CD14-positive monocyte (primary cell): ENCODE measurements at regions not wholly inside any gene's neighbourhood (a gene's known extent, or its start where the extent isn't known, plus 50 kb on each side); places are given as distances from the start of the nearest gene placed in this dataset.

Experiments
- DNase-seq, 3 donors: peaks; one replicate each; pipeline ENCODE4 v3.0.0-alpha.2; 2011 to 2022
- H2AFZ ChIP-seq: 2 replicates; pipeline ENCODE4 v1.6.0; 2012; ENCODE audit warnings: mild to moderate bottlenecking, low read depth, low read length, inconsistent platforms; ENCODE audit not compliant: insufficient read depth, poor library complexity, severe bottlenecking
- H3K27ac ChIP-seq, 2 donors: 1 replicate in 1 of 2; 2 replicates in 1 of 2; pipeline ENCODE4 v1.5.1; 2012 to 2013; ENCODE audit warnings: low read length in 2 of 2, control low read depth in 1 of 2, inconsistent platforms in 1 of 2, low read depth in 1 of 2, mild to moderate bottlenecking in 1 of 2
- H3K27me3 ChIP-seq, 2 donors: one replicate each; pipeline versions ENCODE4 v1.6.0 to v1.6.1; 2011 to 2013; ENCODE audit warnings: low read length in 2 of 2; ENCODE audit not compliant: control insufficient read depth in 2 of 2, insufficient read depth in 2 of 2
- H3K36me3 ChIP-seq, 2 donors: replicated peaks in 1 of 2; 1 replicate in 1 of 2; 2 replicates in 1 of 2; pipeline versions ENCODE4 v1.5.1 to v1.6.1; 2012 to 2013; ENCODE audit warnings: low read length in 2 of 2, control low read depth in 1 of 2, inconsistent platforms in 1 of 2, mild to moderate bottlenecking in 1 of 2; ENCODE audit not compliant: insufficient read depth in 2 of 2, control insufficient read depth in 1 of 2
- H3K4me1 ChIP-seq, 2 donors: 1 replicate in 1 of 2; 2 replicates in 1 of 2; pipeline versions ENCODE4 v1.5.1 to v1.6.1; 2012 to 2013; ENCODE audit warnings: low read length in 2 of 2, control low read depth in 1 of 2, inconsistent platforms in 1 of 2, mild to moderate bottlenecking in 1 of 2, moderate library complexity in 1 of 2; ENCODE audit not compliant: insufficient read depth in 2 of 2, control insufficient read depth in 1 of 2
- H3K4me2 ChIP-seq: replicated peaks from 2 replicates; pipeline ENCODE3; 2012; ENCODE audit warnings: low read length, moderate library complexity, mild to moderate bottlenecking; ENCODE audit not compliant: poor library complexity, severe bottlenecking; ENCODE audit errors: extremely low read depth
- H3K4me3 ChIP-seq, 3 experiments: fragments of 200-600 bp in 1 of 3; sonication (generic) in 1 of 3; replicated peaks in 1 of 3; 1 replicate in 2 of 3; 2 replicates in 1 of 3; pipeline ENCODE4 v1.5.1; 2011 to 2013; ENCODE audit warnings: low read length in 3 of 3, mild to moderate bottlenecking in 3 of 3, control low read depth in 2 of 3, low read depth in 2 of 3, inconsistent platforms in 1 of 3, moderate library complexity in 1 of 3
- H3K79me2 ChIP-seq: 2 replicates; pipeline ENCODE4 v1.6.0; 2012; ENCODE audit warnings: mild to moderate bottlenecking, control low read depth, inconsistent platforms, low read length, moderate library complexity; ENCODE audit not compliant: insufficient read depth
- H3K9ac ChIP-seq: 2 replicates; pipeline ENCODE4 v1.6.0; 2017; ENCODE audit warnings: low read length, mild to moderate bottlenecking; ENCODE audit not compliant: insufficient read depth, poor library complexity, severe bottlenecking
- H3K9me3 ChIP-seq, 2 donors: replicated peaks in 1 of 2; 1 replicate in 1 of 2; 2 replicates in 1 of 2; pipeline versions ENCODE4 v1.5.1 to v1.6.1; 2012 to 2013; ENCODE audit warnings: low read length in 2 of 2, control low read depth in 1 of 2; ENCODE audit not compliant: control insufficient read depth in 1 of 2, insufficient read depth in 1 of 2
- H4K20me1 ChIP-seq: 2 replicates; pipeline ENCODE4 v1.6.0; 2012; ENCODE audit warnings: mild to moderate bottlenecking, low read length, control low read depth, moderate library complexity; ENCODE audit not compliant: insufficient read depth
- H3K27ac Mint-ChIP-seq, 7 donors: one replicate each; pipeline ENCODE4 v1.8.0; 2020; ENCODE audit warnings: mild to moderate bottlenecking in 7 of 7, mixed read lengths in 7 of 7, moderate library complexity in 6 of 7, inconsistent platforms in 2 of 7
- H3K27me3 Mint-ChIP-seq, 3 donors: one replicate each; pipeline ENCODE4 v1.8.0; 2021 to 2022; ENCODE audit warnings: low read depth in 3 of 3, mild to moderate bottlenecking in 3 of 3, mixed read lengths in 3 of 3, moderate library complexity in 3 of 3, inconsistent platforms in 1 of 3
- H3K36me3 Mint-ChIP-seq, 2 donors: one replicate each; pipeline ENCODE4 v1.8.0; 2020; ENCODE audit warnings: mixed read lengths in 2 of 2, inconsistent platforms in 1 of 2, mild to moderate bottlenecking in 1 of 2
- H3K4me1 Mint-ChIP-seq: one replicate; pipeline ENCODE4 v1.8.0; 2020; ENCODE audit warnings: mild to moderate bottlenecking, mixed read lengths
- H3K4me3 Mint-ChIP-seq, 2 donors: one replicate each; pipeline ENCODE4 v1.8.0; 2020; ENCODE audit warnings: mild to moderate bottlenecking in 2 of 2, mixed read lengths in 2 of 2, moderate library complexity in 1 of 2
- H3K9me3 Mint-ChIP-seq, 7 donors: one replicate each; pipeline ENCODE4 v1.8.0; 2020 to 2022; ENCODE audit warnings: mixed read lengths in 7 of 7, mild to moderate bottlenecking in 6 of 7, moderate library complexity in 6 of 7, inconsistent platforms in 2 of 7
- WGBS: methylation state at CpG from one replicate; pipeline ENCODE4 v1.1.5; 2013; ENCODE audit warnings: missing lambda C conversion rate; ENCODE audit not compliant: insufficient coverage; 5-methylcytosine and 5-hydroxymethylcytosine counted together
- intact Hi-C, 2 donors: fragments of 100-400 bp; cut with micrococcal nuclease; formaldehyde crosslinking; loops; one replicate each; pipeline versions ENCODE4 v1.15.0 to v1.15.1; 2023
- TF ChIP-seq, protein P1 (sequence below): fragments of 200-600 bp; IDR thresholded peaks from one replicate; pipeline ENCODE4 v1.8.0; 2022; ENCODE audit warnings: antibody characterized with exemption, mild to moderate bottlenecking

GRCh38 chr2:56713978-56714377, 530.2 kb downstream of the CCDC85A start:
- TF ChIP-seq, protein P1, sequence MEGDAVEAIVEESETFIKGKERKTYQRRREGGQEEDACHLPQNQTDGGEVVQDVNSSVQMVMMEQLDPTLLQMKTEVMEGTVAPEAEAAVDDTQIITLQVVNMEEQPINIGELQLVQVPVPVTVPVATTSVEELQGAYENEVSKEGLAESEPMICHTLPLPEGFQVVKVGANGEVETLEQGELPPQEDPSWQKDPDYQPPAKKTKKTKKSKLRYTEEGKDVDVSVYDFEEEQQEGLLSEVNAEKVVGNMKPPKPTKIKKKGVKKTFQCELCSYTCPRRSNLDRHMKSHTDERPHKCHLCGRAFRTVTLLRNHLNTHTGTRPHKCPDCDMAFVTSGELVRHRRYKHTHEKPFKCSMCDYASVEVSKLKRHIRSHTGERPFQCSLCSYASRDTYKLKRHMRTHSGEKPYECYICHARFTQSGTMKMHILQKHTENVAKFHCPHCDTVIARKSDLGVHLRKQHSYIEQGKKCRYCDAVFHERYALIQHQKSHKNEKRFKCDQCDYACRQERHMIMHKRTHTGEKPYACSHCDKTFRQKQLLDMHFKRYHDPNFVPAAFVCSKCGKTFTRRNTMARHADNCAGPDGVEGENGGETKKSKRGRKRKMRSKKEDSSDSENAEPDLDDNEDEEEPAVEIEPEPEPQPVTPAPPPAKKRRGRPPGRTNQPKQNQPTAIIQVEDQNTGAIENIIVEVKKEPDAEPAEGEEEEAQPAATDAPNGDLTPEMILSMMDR: no peak
- Histone ChIP-seq H3K4me3 (no peak overlapping the region), H3K36me3 (no peaks in the 10 kb centered on the region), H3K9me3 (peaks cover 4% of the 10 kb centered on the region in 2 donors), H3K27me3 (no peaks in the 10 kb centered on the region), H3K9ac (no peak overlapping the region), H2AFZ (no peak overlapping the region), H3K27ac (no peak overlapping the region), H3K79me2 (no peaks in the 10 kb centered on the region), H4K20me1 (no peaks in the 10 kb centered on the region), H3K4me2 (no peak overlapping the region), H3K4me1 (no peaks in the 10 kb centered on the region)
- Mint-ChIP-seq H3K4me1 (no peaks in the 10 kb centered on the region), H3K36me3 (no peaks in the 10 kb centered on the region), H3K4me3 (no peak overlapping the region), H3K27ac (no peak overlapping the region), H3K9me3 (peaks cover 3 to 16% (median 3%) of the 10 kb centered on the region in 7 donors), H3K27me3 (peaks cover 0 to 1% (median 0%) of the 10 kb centered on the region in 3 donors)
- intact Hi-C loops: no loop called here
- WGBS: no CpG with 5 or more reads among the region's 1 CpG
- DNase-seq: no peak

GRCh38 chr2:56714400-56714799, 530.6 kb downstream of the CCDC85A start:
- Histone ChIP-seq H3K27ac (no peak overlapping the region), H4K20me1 (no peaks in the 10 kb centered on the region), H3K4me3 (no peak overlapping the region), H3K79me2 (no peaks in the 10 kb centered on the region), H3K4me1 (no peaks in the 10 kb centered on the region), H3K9ac (no peak overlapping the region), H2AFZ (no peak overlapping the region), H3K27me3 (no peaks in the 10 kb centered on the region), H3K36me3 (no peaks in the 10 kb centered on the region), H3K9me3 (peaks cover 4% of the 10 kb centered on the region in 2 donors), H3K4me2 (no peak overlapping the region)
- H3K27me3 Mint-ChIP-seq: peaks cover 0 to 1% (median 0%) of the 10 kb centered on the region in 3 donors
- no peaks in the 10 kb centered on the region for H3K4me1 Mint-ChIP-seq
- no CpG with 5 or more reads among the region's 7 CpGs for WGBS
- no peak overlapping the region for H3K4me3 Mint-ChIP-seq
- intact Hi-C loops: no loop called here
- no peaks in the 10 kb centered on the region for H3K36me3 Mint-ChIP-seq
- TF ChIP-seq, protein P1: no peak
- peaks cover 3 to 18% (median 6%) of the 10 kb centered on the region in 7 donors for H3K9me3 Mint-ChIP-seq
- H3K27ac Mint-ChIP-seq: no peak overlapping the region
- DNase-seq: no peak
